ENCODE measurements at regions not wholly inside any gene's neighbourhood (a gene's known extent, or its start where the extent isn't known, plus 50 kb on each side); places are given as distances from the start of the nearest gene placed in this dataset.
"Not testable (repeated sequence)": the region's sequence is repeated elsewhere in the genome, so short reads cannot be mapped to it uniquely, and the experiment has no call there.

- not testable (repeated sequence) for TF ChIP-seq EZH2 (IDR thresholded peaks at IDR 0.05; ENCODE audit: borderline replicate concordance, low read depth, low read length, severe bottlenecking); CTCF (IDR thresholded peaks at IDR 0.05; ENCODE audit: extremely low read depth in 1 of 2, insufficient read depth in 1 of 2, low read depth in 1 of 2, low read length in 2 of 2); POLR2A (IDR thresholded peaks at IDR 0.05; ENCODE audit: low read depth, low read length); MYC (IDR thresholded peaks at IDR 0.05; ENCODE audit: low read depth, low read length); JUN (IDR thresholded peaks at IDR 0.05; ENCODE audit: borderline replicate concordance, insufficient read depth, insufficient read length, low read depth); MAX (IDR thresholded peaks at IDR 0.05; ENCODE audit: insufficient read depth, insufficient read length); POLR2AphosphoS5 (IDR thresholded peaks at IDR 0.05; ENCODE audit: insufficient read depth, low read depth, low read length); GATA2 (IDR thresholded peaks at IDR 0.05; ENCODE audit: insufficient read depth, insufficient read length, low read depth, low read length)
Measured at GRCh38 chr6:154938727-154939285, 56.3 kb upstream of the TIAM2 start.
